HUDEP-2 (cell line): ENCODE measurements at regions not wholly inside any gene's neighbourhood (a gene's known extent, or its start where the extent isn't known, plus 50 kb on each side); places are given as distances from the start of the nearest gene placed in this dataset.

Experiments used
- DNase-seq, 76 experiments: peaks; one replicate each; lab custom pipeline; 2025; ENCODE audit not compliant: unreplicated experiment in 76 of 76; lab: John Stamatoyannopoulos, UW

GRCh38 chr18:11237484-11237883 is 88.1 kb upstream of the PIEZO2 start:
- no peak for DNase-seq

GRCh38 chr18:11237066-11237465 is 87.7 kb upstream of the PIEZO2 start:
- no peak for DNase-seq

GRCh38 chr18:11224153-11224552 is 74.8 kb upstream of the PIEZO2 start:
- no peak for DNase-seq

- no peak for DNase-seq
Measured at GRCh38 chr18:11219571-11219970, 70.2 kb upstream of the PIEZO2 start.

- DNase-seq: no peak
Measured at GRCh38 chr18:11215216-11215615, 65.8 kb upstream of the PIEZO2 start.

GRCh38 chr18:11204020-11204419 is 54.7 kb upstream of the PIEZO2 start:
- DNase-seq: no peak

GRCh38 chr18:11199477-11199876 is 50.1 kb upstream of the PIEZO2 start:
- DNase-seq: no peak
